GM12874 (cell line): ENCODE measurements at regions not wholly inside any gene's neighbourhood (a gene's known extent, or its start where the extent isn't known, plus 50 kb on each side); places are given as distances from the start of the nearest gene placed in this dataset.

Source experiments
- CTCF ChIP-seq: IDR thresholded peaks from 2 replicates; pipeline ENCODE4 v1.5.1; 2011; ENCODE audit warnings: low read depth, mild to moderate bottlenecking, control low read depth, low read length, moderate library complexity; ENCODE audit not compliant: insufficient read depth

GRCh38 chr1:227508431-227508830, 54.9 kb upstream of the ZNF678 start:
- TF ChIP-seq CTCF: no peak

- TF ChIP-seq CTCF: no peak
Measured at GRCh38 chr1:227490478-227490877, 72.9 kb upstream of the ZNF678 start.

GRCh38 chr1:227490001-227490400, 73.4 kb upstream of the ZNF678 start:
- TF ChIP-seq CTCF: no peak

- no peak for TF ChIP-seq CTCF
Measured at GRCh38 chr1:227489572-227489971, 73.8 kb upstream of the ZNF678 start.

- no peak for TF ChIP-seq CTCF
Measured at GRCh38 chr1:227487606-227488005, 75.8 kb upstream of the ZNF678 start.

GRCh38 chr1:227486559-227486958, 76.8 kb upstream of the ZNF678 start:
- no peak for TF ChIP-seq CTCF

- no peak for TF ChIP-seq CTCF
Measured at GRCh38 chr1:227482023-227482299, 81.4 kb upstream of the ZNF678 start.

- no peak for TF ChIP-seq CTCF
Measured at GRCh38 chr1:227472772-227473171, 90.6 kb upstream of the ZNF678 start.
